CD4-positive, alpha-beta T cell treated with Interleukin-15 for 4 hours (primary cell): ENCODE measurements at regions not wholly inside any gene's neighbourhood (a gene's known extent, or its start where the extent isn't known, plus 50 kb on each side); places are given as distances from the start of the nearest gene placed in this dataset.
"Not testable (repeated sequence)": the region's sequence is repeated elsewhere in the genome, so short reads cannot be mapped to it uniquely, and the experiment has no call there.

ENCODE experiments used
- DNase-seq: peaks from one replicate; pipeline ENCODE4 v3.0.0-alpha.2; 2020; ENCODE audit warnings: low spot score

DNA sequence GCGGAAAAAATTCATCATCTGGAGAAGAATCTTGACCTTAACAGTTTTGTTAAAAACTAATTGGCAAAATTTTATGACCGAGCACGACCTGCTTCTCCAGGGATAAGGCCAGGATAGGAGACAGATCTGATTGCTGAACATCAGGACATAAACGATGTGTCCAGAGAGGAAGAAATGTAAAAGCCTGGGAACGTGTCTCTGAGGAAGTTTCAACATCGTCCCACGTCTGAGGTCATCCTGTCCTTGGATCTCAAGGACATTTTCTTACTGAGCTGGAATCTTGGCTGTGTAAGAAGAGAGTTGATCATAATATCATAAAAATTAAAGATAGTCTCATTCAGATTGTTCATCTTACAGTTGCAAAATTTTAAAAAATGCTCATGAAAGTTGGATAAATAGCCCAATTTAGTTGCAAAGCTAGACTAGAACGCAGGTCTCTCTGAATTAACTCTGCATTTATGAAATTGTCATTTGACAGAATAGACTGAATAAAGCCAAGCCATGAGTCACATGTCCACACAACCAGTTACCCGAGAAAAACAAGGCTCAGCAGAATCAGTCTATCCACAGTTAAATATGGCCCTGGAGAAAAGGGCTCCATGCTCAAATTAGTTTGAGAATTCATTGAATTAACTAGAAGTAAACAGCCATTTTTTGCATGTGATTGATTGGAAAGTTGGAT lies 120.0 kb upstream of the EGFR start:
- DNase-seq, result no peak

DNA sequence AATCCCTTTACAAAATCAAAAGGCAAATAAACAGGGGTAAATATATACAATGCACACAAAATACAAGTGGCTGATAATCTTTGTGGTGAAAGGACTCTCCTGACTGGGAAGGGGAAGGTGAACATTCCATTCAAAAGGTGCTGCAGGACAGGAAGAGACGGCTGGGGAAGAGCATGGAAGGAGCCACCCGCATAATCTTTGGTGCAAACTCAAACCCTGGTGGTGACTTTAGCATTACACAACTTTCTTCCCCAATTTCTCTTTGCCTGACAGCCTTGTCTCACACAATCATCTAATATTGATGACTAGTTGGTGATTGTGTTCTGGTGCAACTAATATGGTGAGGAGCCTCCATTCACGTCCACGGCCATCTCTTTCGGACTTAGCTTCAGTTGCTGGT lies 117.0 kb upstream of the EGFR start:
- DNase-seq, result no peak

DNA sequence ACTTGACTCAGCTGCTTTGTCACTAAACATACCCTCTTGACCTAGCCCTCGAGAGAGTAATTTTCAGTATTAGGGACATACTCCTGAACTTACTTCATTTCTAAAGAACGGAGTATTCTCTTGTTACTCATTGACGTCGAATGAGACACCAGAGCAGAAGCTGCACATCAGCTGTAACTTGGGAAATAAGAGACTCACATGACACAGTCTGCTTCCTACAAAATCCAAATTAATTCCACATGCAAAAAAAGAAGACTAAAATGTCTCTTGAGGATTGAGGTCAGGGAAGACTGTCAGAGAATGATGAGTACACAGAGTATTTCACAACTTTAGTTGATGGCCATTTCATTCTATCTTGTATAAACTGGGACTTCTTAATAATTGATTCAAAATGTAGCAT lies 114.7 kb upstream of the EGFR start:
- no peak for DNase-seq

DNA sequence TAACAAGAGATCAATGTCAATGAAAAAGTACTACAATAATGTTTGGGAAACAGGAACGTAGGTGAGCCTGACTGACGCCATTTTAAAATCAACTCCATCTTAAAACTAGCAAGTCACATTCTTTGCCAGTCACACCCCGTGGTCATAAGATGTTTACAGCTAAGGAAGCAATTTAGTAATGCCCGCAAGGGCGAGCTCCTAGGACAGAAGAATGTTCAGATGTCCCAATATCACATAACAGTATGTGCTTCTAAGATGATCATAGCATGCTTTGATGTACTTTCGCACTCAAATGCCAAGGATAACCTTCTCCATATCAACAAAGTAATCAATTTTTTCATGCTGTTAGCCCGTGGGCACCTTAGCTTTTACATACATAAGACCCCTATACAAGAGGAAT lies 113.8 kb upstream of the EGFR start:
- DNase-seq, result no peak

DNA sequence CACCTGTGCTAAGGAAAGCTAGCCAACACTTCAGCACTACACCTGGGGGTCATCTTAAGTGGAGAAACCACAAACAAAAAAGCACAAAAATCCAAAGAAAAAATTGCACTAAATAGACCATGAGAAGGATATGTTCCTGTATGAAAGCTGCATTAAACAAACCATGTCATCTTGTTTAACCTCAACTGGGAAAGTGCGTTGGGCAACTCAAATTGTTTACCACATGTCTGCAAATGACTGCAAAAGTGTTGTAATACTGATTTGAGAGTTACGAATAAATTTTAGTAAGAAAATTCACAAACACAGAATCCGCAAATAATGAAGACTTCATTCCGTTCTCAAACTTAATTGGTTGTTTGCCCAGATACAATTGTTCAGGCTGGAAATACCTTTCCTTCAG lies 111.9 kb upstream of the EGFR start:
- DNase-seq, result no peak

DNA sequence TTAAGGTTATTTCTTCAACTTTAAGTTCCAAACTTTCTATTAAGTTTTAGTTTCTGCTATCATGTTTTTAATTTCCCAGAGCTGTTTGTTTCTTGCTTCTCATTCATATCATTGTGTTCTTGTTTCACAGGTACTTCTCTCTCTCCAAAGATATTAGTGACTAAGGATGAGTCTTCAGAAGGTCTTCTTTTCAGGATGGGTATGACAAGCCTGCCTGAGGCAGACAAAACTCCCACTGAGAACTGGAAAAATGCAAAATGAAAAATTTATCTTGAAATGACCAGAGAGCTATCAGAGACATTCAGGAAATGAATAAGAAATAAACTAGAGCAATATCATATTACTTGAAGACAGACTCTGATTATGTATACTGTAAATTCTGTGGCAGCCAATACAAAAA lies 110.8 kb upstream of the EGFR start:
- no peak for DNase-seq

DNA sequence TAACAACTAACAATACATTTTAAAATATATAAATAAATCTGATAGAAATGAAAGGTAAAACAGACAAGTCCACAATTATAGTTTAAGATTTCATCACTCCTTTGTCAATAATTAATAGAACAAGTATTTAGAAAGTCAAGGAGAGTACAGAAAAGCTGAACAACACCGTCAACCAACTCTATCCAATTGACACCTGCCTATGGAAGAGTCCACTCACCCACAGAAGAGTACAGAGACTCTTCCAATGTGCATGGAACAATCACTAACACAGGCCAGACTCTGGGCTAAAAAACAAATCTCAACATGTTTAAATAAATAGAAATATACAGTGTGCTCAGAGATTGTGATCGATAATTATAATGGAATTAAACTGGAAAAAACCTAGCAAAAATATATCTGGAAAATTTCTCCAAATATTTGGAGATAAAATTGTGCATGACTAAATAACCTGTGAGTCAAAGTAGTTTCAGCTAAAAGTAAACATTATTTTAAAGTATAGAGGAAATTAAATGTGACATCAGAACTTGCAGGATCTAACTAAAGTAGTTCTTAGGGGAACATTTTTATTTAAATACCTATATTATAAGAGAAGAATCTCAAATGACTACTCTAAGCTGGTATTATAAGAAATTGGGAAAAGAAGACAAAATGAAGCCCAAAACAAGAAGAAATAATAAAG lies 109.9 kb upstream of the EGFR start:
- no peak for DNase-seq

DNA sequence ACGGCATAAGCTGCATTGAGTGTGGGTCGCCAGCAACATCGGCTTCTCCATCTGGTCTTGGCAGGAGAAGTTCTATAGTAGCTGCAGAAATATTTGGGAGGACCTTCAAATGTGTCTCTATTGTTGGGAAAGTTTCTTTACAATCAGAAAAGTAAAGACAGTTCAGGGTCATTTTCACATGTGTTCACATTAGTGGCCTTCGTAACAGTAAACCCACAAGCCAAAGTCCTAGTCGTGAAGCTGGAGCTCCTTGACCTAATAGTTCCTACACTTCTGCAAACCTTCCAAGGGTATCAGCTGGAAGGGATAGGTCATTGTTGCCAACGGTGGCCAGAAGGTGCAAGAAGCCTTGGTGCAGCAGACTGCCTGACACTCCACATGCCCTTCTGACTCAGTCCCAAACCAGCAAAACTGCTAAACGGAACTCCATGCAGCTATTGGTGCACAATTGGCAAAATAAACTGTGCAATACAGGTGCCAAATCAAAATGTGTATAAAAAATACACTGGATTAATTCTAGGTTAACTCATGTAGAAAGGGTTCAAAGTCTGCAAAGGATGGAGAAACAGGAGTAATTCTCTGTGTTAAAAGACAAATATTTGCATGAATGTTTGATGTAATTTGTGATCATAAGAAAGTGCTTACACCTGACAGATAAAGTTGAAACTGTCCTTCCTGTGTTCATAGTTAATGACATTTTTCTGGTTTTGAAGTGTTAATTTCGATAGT lies 102.8 kb upstream of the EGFR start:
- no peak for DNase-seq

DNA sequence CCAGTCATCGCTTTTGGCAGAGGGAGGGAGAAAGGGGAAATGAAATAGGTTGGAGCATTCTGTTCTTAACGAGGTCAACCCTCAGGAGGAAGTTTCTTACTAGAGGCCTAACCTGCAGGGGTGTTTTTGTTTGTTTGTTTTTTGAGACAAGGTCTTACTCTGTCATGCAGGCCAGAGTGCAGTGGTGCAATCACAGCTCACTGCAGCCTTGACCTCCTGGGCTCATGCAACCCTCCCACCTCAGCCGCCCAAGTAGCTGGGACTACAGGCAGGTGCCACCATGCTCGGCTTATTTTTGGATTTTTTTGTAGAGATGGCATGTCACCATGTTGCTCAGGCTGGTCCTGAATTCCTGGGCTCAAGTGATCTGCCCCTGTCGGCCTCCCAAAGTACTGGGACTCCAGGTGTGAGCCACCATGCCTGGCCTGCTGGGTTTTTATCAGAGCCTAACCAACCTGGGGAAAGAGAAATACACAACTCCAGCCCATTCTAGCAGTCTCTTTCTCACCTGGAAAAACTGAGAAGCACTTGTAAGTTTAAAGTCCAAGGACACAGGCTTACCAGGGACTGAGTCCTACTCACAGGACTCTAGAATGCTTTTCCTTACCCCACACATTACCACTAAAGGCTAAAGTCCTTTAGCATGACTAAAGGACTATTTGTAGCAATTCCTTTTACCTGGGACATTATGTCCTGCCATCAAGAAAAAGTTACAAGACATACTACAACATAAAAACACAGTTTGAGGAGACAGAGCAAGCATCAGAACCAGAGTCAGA lies 101.0 kb upstream of the EGFR start:
- DNase-seq, result no peak

DNA sequence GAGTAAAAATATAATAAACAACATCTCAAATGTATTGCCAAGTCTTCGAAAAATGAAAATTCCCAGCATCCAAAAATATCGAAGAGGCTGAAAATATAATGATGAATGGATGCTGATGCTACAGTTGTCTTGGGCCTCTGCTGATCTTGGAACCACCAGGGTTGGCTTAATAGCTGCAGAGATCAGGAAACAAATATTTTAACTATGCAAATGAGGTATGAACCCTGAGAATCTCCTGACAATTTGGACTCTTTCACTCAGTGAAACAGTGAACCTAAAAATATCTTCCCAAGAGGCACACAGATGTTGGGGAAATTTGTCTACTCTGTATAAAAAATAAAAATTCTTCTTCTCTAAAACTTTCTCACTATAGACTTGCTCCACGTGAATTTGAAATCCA lies 97.7 kb upstream of the EGFR start:
- DNase-seq, result no peak

DNA sequence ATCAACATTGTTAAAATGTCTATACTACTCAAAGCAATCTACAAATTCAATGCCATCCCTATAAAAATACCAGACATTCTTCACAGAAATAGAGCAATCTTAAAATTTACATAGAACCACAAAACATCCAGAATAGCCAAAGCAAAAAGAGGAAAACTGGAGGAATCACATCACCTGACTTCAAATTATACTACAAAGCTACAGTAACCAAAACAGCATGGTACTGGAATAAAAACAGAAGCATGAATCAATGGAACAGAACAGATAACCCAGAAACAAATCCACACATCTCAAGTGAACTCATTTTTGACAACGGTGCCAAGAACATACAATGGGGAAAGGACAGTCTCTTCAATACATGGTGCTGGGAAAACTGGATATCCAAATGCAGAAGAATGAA lies 87.3 kb upstream of the EGFR start:
- no peak for DNase-seq

DNA sequence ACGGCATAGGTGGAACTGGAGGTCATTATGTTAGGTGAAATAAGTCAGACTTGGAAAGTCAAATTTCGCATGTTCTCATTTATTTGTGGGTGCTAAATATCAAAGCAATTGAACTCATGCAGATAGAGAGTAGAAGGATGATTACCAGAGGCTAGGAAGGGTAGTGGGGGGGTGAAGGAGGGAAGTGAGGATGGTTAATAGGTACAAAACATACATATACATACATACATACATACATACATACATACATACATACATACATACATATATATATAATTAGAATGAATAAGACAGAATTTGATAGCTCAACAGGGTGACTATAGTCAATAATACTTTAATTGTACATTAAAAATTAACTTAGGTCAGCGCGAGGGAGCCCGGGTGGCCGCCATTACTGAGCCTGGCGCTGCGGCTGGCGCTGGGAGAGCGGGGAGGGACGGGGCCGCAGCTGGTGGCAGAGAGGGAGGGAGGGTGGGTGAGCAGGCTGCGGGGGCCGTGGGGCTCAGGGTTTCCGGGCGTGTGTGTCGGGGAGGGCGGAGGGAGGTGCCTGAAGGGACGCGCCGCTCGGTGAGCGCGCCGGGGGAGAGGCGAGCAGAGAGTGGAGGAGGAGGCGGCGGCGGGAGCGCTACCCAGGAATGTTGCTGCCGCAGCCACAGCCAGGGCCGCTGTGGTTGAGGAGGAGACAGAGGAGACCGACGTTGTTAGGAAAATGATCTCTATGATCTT lies 85.8 kb upstream of the EGFR start:
- no peak for DNase-seq

DNA sequence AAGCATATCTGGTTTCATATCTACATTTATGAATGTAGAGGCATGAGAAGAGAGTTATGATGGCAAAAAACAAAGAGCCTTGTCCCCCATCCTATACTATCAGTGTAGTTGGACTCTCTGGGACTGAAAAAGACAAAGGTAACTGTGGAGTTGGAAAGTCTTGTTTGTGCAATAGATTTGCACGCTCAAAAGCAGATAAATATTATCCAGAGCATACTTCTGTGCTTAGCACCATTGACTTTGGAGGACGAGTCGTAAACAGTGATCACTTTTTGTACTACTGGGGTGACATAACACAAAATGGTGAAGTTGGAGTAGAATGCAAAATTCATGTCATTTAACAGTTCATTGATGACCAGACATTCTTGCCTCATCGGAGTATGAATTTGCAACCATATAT lies 85.2 kb upstream of the EGFR start:
- DNase-seq, result no peak

DNA sequence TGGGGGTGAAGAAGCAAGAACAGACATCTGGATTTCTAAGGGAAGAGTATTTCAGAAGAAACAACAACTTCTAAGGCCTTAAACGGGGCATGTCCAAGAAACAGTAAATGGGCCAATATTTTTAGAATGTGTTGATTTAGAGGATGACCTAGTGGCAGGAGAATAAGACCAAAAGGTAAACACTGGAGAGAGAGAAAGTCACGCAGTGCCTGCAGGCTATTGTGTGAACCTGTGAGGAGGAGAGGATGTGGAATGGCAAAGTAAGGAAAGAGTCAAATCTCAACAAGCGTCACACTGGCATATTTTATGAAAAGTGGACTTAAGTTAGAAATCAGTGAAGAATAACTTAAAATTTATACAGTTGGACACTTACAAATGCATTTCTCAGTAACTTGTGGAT lies 78.1 kb upstream of the EGFR start:
- DNase-seq, result no peak

DNA sequence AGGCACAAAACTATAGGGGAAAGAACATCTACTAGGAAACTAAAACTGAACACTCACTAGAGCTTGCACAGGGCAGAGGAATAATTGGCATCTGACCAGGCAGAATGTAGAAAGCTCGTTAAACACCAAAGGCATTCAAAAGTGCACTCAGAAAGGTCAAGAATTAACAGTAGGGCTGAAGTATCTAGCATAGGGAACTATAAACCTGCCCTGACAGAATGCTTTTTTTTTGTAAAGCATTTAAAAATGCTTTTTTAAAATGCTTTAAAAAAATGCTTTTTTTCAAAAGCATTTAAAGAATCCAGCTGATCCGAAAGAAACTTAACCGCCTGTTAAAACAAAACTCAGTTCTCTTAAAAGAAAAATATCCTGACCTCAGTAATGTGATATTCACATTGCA lies 74.6 kb upstream of the EGFR start:
- DNase-seq, result no peak

DNA sequence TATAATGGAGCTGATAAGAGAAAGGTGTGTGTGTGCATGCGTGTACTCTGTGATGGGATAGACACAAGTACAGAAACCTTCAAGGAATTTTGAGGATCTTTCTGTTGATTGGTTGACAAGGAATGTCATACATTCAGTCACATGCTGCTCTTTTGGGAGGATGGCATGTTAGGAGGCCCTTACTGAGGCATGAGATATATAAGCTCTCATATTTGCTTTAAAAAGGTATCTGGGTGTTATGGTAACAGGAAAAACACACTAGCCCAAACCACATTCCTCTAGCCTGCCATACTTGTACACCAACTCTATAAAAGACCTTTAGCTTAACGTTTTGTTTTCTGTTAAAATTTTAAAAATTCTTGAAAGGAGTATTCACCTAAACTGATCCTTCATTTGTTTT lies 72.5 kb upstream of the EGFR start:
- no peak for DNase-seq

DNA sequence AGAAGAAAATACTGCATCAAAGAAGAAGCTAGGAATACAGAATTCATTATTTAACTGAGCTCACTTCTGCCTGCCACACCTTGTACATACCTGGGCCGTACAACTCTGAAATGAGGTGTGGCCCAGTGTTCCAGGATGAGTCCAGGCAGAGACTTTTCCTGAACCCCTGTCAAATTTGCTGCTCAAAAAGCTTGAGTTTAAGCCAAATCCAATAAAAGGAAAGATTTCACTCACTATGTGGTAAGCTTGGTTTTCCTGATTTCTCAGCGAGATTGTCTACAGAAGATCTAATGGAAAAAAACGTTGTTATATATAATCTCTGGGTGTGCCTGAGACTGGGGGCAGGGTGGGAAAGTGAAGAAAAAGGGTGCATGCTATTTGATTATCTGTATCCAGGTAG lies 72.1 kb upstream of the EGFR start:
- no peak for DNase-seq

DNA sequence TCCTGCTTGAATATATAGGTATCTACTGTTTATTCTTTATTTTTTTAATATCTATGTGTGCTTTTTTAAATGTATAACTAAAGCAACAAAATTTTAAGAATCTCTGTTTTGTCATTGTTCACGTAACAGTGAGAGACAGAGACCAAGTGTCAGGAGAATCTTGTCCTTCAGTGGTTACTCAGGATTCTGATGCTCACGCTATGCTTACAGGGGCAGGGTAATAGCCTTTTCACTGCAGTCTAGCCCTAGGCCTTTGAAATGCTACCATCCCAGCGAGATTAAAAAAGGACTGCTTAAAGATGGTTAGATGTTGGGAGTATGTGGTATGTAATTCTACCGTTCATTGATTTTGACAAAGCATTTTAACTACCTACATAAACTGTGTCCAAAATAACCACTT lies 71.6 kb upstream of the EGFR start:
- DNase-seq, result no peak

DNA sequence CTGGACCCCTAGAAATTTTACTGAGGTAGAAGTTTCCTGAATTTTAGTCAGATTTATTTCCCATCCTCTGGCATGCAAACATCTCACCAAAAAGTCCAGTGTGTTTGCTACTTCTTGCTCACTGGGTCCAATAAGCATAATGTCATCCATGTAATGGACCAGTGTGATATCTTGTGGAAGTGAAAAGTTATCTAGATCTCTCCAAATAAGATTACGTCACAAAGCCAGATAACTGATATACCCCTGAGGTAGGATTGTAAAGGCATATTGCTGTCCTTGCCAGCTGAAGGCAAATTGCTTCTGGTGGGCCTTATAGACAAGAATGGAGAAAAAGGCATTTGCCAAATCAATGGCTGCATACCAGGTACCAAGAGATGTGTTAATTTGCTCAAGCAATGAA lies 69.3 kb upstream of the EGFR start:
- not testable (repeated sequence) for DNase-seq

DNA sequence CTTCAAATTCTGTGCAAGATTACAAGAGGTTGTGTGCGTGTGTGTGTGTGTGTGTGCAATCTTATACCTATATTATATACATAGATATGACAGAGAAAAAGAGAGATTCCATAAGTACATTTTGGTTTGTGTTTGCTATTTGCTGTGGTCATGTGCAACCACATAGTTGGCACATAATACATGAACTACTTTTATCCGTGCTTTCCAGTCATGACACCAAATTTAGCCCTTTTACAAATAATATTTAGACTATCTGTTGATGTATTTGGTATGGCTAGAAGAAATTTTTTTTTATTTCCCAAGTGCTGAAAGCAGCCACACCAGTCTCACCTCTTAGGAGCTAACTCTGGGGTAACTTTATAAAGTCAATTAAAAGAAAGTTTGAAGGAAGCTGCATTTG lies 63.5 kb upstream of the EGFR start:
- DNase-seq, result no peak

DNA sequence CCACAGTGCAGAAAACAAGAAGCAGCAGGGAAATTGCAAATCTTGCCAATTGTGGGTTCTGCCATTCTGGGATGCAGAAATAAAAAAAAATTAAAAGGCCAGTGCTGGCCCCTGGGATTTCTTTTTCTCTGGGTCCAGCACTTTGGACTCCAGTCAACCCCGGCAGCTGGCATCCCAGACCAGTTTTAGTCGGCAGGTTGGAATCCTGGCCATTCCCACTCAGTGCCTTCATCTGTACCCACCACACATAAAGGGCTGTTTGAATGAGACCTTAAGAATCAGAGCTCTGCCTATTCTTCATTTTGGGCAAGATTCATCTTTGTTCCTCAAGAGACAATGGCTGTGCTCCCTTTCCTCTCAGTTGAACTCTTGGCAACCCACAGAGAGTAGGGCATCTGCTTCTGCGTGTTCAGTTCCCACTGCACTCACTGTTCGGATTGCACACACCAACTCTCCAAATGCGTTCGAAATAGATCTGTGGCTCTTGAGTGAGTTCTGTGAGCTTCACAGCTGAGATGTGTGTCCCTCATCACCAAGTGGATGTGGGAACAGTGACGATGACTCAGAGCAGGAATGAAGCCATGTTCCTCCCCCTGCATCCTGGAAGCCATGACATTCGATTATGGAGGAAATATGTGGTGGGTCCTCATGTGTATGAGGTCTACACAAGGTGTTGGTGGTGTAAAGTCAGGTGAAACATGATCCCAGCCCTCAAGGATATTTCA lies 63.0 kb upstream of the EGFR start:
- no peak for DNase-seq
